ENCODE measurements at regions not wholly inside any gene's neighbourhood (a gene's known extent, or its start where the extent isn't known, plus 50 kb on each side); places are given as distances from the start of the nearest gene placed in this dataset.

GRCh38 chr18:49682173-49682802 lies 120.4 kb downstream of the LIPG start:
- no peak for TF ChIP-seq POLR2AphosphoS5 (IDR thresholded peaks at IDR 0.05; ENCODE audit: low read depth, low read length)
- TF ChIP-seq REST (IDR thresholded peaks at IDR 0.05; ENCODE audit: insufficient read depth in 1 of 2, low read depth in 2 of 2, low read length in 2 of 2), result 0 out of 4 replicates have a peak, but pooled peaks of 1 of the 2 experiments have one; percentile 21

All from PFSK-1 (cell line).